T-helper 1 cell (primary cell): ENCODE measurements at regions not wholly inside any gene's neighbourhood (a gene's known extent, or its start where the extent isn't known, plus 50 kb on each side); places are given as distances from the start of the nearest gene placed in this dataset.
"Not testable (repeated sequence)": the region's sequence is repeated elsewhere in the genome, so short reads cannot be mapped to it uniquely, and the experiment has no call there.

Experiments used
- DNase-seq, 5 donors: peaks; one replicate each; pipeline ENCODE4 v3.0.0-alpha.2; 2012 to 2020

DNA sequence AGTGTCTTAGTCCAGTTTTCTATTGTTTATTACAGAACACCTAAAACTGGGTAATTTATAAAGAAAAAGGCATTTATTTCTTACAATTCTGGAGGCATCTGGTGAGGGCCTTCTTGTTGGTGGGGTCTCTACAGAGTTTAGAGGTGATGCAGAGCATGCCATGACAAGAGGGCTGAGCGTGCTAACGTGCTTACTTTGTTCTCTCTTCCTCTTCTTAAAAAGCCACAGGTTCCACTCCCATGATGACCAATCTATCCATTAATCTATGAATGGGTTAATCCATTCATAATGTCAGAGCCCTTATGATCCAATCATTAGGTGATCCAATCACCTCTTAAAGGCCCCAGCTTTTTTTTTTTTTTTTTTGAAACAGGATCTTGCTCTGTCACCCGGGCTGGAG lies 291.5 kb upstream of the GALNTL6 start:
- DNase-seq: no peak

DNA sequence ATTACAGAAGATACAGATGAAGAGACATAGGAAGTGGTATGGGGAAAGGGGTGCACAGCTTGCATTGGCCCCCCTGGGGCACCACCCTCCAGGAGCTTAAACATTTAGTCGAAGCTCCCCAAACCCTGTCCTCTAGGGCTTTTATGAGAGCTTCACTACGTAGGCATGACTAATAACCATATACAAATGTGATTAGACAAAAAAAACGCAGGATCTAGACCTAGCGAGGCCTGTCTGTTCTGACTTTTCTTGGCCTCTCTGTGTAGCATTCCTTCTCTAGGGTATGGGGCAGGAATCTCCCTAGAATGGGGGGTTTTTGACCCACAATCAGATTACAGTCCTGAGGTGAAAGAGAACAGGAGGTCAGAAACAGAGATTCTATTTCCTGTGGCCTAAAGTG lies 293.7 kb upstream of the GALNTL6 start:
- no peak for DNase-seq

DNA sequence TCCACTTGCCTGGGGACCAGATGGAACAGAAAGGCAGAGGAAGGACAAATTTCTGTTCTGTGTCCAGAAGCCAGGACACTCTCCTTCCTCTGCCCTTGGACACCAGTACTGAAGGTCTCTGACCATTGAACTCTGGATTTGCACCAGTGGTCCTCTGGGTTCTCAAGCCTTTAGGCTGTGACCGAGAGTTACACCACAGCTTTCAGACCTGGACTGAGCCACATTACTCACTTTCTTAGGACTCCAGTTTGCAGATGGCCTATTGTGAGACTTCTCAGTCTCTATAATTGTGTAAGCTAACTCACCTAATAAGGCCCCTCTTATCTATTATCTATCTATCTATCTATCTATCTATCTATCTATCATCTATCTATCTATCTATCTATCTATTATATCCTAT lies 295.3 kb upstream of the GALNTL6 start:
- DNase-seq: no peak

DNA sequence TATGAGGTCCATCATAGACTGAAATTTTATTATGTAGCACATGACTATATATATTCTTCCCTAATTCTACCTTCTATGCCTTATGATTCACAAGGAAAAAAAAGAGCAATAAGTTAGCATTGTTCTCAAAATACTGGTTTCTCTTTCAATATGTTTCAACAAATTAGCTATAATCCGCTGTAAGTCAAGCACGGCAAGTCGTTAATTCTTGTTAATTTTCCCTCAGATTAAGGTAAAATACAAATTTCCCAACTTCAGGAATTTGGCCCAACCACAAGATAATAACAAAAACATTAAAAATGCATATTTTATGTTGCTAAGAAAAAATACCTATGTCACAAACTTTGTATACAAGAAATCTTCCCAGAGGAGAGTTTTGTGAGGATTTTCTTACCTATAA lies 296.5 kb upstream of the GALNTL6 start:
- DNase-seq: no peak

DNA sequence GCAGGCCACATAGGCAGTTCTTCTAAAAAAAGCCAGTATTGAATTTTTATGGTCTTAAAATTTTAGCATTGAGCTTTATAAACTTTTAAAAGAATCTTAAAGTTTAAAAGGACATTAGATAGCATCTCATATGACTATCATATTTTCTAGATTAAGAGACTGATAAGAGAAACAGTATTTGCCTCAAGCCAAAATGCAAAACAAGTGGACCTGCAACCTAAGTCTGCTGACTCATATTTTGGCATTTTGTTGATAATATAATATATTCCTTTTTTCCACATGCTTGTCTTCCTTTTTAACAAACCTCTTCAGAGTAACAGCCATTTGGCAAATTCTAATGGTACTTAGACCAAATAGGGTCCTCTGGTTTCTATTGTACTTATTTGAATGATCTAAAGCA lies 328.5 kb upstream of the GALNTL6 start:
- DNase-seq: no peak

DNA sequence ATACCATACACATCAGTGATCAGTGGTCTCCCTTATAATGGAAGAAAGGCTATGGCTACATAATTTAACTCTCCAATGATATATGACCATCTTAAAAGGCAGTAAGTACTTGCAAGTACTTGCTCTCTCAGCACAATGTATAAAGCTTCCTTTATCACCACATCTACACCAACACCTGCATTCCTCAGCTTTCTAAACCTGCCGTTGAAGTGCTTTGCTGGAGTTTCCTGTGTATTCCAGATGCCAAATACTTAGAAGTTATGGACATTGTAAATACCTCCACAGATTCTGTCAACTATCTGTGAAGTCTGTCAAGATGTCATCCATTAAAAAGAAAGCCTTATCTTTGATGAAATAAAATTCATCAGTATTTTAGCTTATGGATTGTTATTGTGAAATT lies 335.0 kb upstream of the GALNTL6 start:
- no peak for DNase-seq

DNA sequence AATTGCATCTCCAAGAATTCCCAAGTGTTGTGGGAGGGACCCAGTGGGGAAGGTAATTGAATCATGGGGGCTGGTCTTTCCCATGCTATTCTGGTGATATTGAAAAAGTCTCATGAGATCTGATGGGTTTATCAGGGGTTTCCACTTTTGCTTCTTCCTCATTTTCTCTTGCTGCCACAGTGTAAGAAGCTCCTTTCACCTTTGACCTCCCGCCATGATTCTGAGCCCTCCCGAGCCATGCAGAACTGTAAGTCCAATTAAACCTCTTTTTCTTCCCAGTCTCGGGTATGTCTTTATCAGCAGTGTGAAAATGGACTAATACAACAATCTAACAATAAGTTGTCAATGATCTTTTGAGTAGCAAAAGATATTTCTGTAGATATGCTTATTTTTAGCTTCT lies 338.1 kb upstream of the GALNTL6 start:
- DNase-seq: not testable (repeated sequence)

DNA sequence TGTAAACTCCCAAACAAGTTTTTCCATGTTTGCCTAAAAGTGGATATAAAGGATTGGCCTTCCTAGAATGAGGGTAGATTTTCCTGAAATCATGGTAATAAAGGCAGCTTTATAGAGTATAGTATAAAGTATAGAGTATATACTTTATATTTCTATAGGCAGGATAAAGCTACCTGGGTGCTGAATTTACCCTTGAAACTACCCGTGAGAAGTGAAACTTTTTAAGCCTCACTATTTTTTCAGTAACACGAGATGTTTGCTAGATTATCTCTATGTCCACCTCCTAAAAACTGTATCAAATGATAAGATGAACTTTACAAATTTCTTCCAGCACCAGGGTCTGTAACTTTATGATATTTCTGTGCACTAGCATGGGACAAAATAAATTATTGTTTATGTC lies 340.0 kb upstream of the GALNTL6 start:
- DNase-seq: no peak

DNA sequence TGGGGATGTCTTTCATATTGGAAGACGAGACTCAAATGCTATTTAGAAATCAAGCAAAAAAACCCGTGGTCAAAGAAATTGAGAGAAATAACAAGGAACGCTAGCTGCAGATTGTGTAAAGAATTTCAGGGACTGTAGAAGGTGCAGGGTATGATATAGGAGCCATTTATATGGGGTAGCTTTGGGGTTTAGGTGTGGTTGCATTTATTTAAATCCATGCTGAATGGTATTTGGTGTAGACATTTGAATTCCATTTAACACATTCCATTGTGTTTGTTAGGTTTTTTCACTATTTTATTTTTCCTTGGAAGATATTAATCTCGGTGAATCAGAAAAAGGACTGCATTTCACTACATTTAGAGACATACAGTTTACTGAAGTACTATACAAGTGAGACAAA lies 341.0 kb upstream of the GALNTL6 start:
- DNase-seq: no peak

DNA sequence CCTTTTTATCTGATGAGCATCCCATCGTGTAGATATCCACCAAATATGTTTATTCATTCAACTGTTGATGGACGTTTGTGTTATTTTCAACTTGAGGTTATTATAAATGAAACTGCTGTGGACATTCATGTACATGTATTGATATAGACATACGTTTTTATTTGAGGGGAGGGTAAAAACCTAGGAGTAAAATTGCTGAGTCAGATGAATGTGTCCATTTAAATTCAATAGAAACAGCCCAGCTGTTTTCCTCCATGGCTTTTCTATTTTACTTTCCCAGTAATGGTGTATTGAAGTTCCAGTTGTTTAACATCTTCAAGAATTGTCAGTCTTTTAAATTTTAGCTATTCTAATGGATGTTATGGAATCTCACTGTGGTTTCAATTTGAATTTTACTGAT lies 348.7 kb upstream of the GALNTL6 start:
- no peak for DNase-seq

DNA sequence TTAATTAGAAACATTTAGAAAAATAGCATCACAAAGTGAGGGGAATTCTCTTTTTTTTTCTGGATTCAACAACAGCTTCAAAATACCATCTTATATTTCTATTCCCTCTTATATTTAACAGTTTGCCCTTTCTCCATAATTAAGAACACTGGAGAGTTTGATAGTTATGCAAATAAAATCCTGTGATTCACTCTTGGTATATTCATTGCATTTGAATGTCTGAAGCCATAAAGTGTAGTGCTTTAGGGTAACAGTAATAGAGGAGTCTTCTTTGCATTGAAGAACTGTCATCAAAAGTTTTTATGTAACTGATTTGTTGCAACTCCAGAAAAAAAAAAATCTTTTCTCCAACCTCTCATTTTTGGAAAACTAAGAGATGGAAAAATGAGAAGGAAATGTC lies 352.0 kb upstream of the GALNTL6 start:
- DNase-seq: no peak

DNA sequence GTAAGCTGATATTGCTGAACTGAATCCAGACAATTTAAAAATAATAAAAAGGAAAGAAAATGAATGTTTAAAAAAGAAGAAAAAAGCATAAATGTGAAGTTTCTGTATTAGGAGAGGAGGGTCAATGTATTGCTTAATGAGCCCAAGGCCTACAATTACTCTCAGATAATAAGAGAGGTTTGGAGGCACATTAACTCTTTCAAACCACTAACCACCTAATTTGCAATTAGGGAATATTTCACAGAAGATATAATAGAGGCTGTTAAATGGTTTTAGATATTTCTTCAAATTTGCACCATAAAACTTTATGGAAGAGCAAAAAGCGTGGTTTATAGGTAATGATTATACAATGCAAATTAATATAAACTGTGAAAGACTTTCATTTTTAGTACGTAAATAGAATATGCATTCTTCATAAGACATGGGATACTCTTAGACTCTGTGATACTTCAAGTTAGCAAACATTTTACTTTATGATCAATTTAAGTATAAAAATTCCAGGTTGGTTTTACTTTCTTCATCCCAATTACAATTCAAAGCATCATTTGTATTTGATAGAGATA lies 364.2 kb upstream of the GALNTL6 start:
- no peak for DNase-seq

DNA sequence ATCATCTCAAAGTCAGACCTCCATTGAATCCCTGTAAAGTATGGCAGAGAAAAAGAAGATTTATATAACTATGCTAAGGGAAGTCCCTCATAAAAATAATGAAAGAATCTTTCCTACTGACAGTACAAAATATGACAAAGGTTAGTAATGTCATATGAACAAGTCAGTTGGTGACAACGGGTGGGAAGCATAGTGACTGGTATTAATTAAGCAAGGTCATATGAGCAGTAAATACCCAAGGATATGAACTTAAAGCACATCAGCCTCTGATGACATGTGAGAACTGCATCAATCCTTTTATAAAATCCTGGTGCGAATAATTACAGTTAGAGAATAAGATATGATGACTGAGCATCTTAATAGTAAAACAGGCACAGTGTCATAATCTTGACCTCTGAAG lies 364.8 kb upstream of the GALNTL6 start:
- DNase-seq: no peak

DNA sequence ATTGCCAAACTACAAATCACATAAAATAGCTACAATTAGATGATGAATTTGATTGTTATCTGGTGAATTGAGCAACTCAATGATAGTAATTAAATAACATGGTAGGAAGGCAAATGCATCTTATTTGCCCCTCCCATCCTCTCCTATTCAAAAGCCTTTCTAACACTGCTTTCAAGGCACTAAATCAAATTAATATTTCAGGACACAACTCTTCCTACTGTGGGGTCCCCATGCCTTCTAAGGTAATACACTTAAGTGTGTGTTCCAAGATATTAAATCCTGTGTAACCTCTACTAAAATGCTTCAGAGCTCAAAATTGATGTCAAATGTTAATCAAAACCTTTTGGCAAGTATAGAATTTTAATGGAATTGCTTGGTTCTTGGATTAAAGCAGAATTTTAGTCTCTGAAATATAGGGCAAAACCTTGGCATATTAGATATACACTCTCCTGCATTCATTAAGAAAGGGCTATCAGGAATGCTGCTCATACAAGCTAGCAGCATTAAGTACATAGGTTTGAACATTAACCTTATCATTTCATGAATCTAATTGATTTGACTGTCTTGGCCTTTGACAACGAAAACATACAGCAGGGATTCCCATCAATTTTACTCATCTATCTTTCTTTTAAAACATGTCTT lies 371.8 kb upstream of the GALNTL6 start:
- no peak for DNase-seq

DNA sequence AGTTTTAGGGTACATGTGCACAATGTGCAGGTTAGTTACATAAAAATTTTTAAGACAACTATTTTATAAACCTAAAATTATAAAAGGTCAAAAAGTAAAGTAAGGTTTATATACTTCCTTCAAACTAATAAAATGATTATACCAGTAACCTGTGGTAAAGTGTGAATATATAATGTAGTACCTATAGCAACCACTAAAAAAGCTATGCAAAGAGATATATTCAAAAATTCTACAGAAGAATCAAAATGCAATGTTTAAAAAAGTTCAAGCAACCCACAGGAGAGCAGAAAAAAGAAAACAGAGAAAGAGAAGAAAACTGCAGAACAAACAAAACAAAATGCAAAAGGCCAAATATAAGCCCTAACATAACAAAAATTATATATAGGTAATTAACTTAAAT lies 379.5 kb upstream of the GALNTL6 start:
- no peak for DNase-seq

DNA sequence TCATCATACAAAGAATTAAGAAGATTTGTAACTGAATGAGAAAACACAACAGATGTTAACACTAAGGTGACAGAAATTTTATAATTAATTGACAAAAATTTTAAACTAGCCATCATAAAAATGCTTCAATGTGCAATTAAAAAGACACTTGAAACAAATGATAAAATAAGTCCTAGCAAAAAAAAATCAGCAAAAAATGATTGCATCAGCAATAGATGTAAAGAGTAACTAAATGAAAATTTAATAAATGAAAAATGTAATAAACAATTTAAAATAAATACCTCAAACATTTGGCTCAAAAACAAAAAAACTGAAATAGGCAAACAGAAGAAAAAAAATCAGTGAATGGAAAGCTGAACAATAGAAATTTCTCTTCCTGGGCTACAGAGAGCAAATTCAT lies 380.7 kb upstream of the GALNTL6 start:
- DNase-seq: no peak

DNA sequence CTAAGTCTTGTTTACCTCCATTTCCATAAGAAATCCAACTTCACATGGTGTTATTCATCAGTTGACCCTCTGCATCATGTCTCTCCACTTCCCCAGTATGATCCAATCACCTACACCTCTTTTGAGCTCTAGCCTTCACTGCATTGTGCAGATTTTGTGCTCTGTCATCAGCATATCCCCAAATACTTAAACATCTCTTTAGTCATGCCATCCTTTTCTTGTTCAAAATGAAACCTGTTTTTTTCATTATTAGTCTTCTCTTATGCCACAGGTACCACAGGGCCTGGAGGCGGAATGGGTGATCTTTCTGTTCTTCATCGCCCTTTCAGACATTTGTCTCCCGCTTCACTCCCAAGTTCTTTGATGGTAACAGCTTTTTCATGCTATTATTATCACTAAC lies 382.7 kb upstream of the GALNTL6 start:
- no peak for DNase-seq

DNA sequence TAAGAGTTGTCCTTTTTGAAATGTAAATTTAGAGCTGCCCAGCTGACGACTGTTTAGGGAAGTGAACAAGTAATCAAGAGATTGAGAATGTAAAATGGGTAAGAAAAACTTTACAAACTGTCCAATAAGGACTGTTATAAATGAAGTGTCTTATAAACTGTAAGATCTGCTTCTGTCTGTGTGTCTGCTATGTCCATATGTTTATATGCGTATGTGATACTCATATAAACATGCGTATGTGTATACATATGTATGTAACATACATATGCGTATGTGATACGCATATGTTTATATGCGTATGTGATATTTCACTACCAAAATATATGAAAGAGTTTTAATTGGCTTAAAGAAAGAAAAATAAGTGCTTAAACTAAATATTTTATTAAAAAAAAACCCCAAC lies 416.0 kb upstream of the GALNTL6 start:
- DNase-seq: no peak

DNA sequence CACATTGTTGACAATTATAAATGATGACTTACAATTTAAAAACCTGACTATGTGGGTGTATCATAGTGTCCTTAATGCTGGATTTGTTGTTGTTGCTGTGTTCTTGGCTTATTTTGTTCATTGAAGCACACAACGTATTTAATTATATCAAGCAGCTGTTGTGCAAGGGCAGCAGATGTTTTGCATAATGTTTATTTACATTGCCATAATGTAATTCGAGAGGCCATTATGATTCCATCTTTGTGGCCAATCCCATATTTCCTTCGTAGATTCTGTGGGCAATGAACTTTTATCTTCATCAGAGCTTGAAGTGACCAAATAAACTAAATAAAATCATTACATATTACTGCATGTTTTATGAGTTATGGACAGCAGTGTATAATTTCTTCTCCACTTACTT lies 422.6 kb upstream of the GALNTL6 start:
- DNase-seq: no peak

DNA sequence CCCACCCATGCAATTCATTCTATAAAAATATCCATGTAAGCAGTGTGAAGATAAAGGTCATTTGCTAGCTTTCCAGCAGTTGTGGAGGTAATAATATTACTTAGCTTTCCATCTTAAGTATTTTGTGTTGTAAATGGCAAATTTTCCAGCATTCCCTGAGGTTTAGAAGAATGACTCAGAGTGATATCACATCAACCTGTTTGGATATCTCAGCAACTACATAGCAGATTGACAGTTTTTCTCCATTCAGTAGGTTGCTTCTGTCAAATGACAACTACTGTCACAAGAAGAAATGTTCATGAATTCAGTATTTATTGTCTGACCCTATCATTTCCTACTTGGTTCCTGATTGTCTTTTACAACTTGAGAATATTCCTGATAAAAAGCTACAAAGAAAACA lies 434.9 kb upstream of the GALNTL6 start:
- no peak for DNase-seq

DNA sequence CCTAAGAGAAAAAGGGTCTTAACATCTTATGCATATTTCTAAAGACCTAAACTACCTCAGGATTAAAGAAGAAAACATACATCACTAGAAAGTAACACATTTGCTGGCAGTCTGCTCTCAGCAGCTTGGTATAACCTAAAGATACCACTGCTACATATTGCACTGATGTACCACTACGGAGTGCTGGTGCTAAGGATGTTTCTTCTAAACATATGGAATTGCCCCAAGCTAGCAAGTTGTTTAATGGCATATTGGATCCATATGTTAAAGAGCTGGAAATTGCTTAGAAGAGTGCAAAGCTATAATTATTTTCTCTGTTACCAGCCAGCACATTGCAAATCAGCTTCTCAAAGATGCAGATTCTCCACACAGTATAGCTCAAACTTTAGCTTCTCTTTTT lies 436.5 kb upstream of the GALNTL6 start:
- DNase-seq: no peak

DNA sequence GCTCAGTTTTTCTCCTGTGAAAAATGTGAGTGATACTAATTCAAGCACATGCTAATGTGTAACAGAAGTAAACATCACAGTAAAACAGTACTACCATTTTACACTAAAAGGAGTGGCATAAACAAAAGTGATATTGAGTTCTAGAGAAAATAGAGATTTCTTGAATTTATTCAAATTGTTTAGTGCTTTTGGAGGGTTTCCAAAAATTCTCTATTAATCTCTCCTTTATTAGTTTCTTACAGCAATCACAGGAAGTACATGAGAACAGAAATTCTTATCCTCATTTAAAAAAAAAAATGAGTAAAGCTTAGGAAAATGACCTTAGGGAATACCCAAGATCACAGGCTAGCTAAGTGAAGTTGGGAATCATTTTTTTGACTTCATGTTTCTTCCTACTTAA lies 459.7 kb upstream of the GALNTL6 start:
- DNase-seq: no peak

DNA sequence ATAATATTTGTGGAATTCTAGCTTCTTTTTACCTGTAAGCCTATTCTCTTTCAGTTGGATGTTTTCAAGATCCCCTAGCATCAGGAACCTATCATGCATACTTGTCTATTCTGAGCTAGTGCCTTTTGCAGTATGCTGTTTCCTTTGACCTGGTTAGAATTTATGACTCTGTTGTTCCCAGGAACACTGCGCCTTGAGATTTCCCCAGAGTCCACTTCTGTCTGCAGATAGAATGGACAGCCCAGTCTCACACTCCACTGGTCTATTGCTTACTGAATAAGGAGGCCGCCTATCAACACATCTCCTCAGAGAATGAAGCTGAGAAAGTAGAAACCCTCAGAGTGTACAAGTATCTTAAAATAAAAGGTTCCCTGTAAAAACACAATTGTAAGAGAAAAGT lies 465.1 kb upstream of the GALNTL6 start:
- no peak for DNase-seq

DNA sequence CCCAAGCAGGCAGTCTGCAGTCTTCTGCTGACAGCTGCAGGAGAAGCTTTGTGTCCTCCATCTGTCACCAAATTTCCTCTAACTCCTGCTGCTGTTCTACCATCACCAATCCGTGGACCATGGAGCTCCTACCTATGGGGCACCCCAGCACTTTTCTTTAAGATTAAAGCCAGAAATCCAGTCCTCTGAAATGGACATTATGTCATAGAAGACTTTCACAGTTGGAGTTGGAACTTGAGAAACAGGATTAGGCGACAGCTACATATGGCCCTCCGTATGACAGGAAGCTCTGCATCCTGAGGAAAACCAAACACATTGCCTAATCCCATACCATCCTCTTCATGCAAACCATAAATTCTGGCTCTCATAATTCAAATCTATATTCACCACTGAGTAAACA lies 470.6 kb upstream of the GALNTL6 start:
- no peak for DNase-seq

DNA sequence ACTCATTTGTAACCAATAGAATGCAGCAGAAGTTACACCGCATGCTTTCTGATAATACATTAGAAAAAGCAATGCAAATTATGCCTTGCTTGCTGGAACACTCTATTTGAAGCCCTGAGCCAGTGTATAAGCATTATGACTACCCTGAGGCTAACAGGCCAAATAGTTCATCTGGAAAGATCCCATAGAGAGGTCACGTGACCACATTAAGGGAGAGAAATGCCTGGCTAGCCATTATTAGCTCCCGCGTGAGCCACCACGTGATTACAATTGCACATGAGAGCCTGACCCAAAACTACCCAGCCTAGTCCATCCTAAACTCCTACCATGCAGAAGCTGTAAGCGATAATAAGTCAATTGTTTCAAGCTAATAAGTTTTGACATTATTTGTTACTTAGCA lies 472.9 kb upstream of the GALNTL6 start:
- DNase-seq: no peak

DNA sequence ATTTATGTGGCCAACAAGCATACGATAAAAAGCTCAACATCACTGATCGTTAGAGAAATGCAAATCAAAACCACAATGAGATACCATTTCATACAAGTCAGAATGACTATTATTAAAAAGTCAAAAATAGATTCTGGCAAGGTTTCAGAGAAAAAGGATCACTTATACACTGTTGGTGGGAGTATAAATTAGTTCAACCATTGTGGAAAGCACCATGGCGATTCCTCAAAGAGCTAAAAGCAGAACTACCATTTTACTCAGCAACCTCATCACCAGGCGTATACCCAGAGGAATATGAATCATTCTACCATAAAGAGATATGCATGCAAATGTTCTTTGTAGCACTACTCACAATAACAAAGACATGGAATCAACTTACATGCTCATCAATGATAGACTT lies 478.7 kb upstream of the GALNTL6 start:
- DNase-seq: no peak
